GM19035 (cell line): ENCODE measurements at regions not wholly inside any gene's neighbourhood (a gene's known extent, or its start where the extent isn't known, plus 50 kb on each side); places are given as distances from the start of the nearest gene placed in this dataset.
A peak's percentile ranks its signal among the peaks of the same experiment; 100 is the strongest.
"Not testable (repeated sequence)": the region's sequence is repeated elsewhere in the genome, so short reads cannot be mapped to it uniquely, and the experiment has no call there.

Experiments
- ATAC-seq: cut with Tn5 transposase; IDR thresholded peaks from one replicate; pipeline ENCODE4 v1.9.1; 2021; ENCODE audit not compliant: unreplicated experiment

- not testable (repeated sequence) for ATAC-seq
Observed at GRCh38 chr12:13518034-13518433, 321.5 kb downstream of the EMP1 start.

- no peak for ATAC-seq
Observed at GRCh38 chr12:13509740-13510139, 313.2 kb downstream of the EMP1 start.

- ATAC-seq = no peak
Observed at GRCh38 chr12:13505636-13506035, 309.1 kb downstream of the EMP1 start.

- no peak for ATAC-seq
Observed at GRCh38 chr12:13505224-13505623, 308.7 kb downstream of the EMP1 start.

GRCh38 chr12:13504736-13505135 lies 308.2 kb downstream of the EMP1 start:
- no peak for ATAC-seq

GRCh38 chr12:13504074-13504473 lies 307.5 kb downstream of the EMP1 start:
- no peak for ATAC-seq

- no peak for ATAC-seq
Observed at GRCh38 chr12:13503094-13503835, 306.7 kb downstream of the EMP1 start.

GRCh38 chr12:13499008-13499407 lies 302.5 kb downstream of the EMP1 start:
- ATAC-seq = no peak

GRCh38 chr12:13496111-13496510 lies 299.6 kb downstream of the EMP1 start:
- ATAC-seq = no peak

- no peak for ATAC-seq
Observed at GRCh38 chr12:13489246-13489645, 292.7 kb downstream of the EMP1 start.

- ATAC-seq = no peak
Observed at GRCh38 chr12:13487326-13487725, 290.8 kb downstream of the EMP1 start.

GRCh38 chr12:13486794-13487193 lies 290.3 kb downstream of the EMP1 start:
- ATAC-seq = no peak

- ATAC-seq = no peak
Observed at GRCh38 chr12:13478650-13479181, 282.2 kb downstream of the EMP1 start.

GRCh38 chr12:13474381-13474780 lies 277.9 kb downstream of the EMP1 start:
- ATAC-seq = no peak

- ATAC-seq = peak; percentile 99
Observed at GRCh38 chr12:13472690-13473089, 276.2 kb downstream of the EMP1 start.

- no peak for ATAC-seq
Observed at GRCh38 chr12:13471471-13471870, 274.9 kb downstream of the EMP1 start.

- ATAC-seq = no peak
Observed at GRCh38 chr12:13465635-13466034, 269.1 kb downstream of the EMP1 start.

GRCh38 chr12:13463189-13463588 lies 266.7 kb downstream of the EMP1 start:
- ATAC-seq = no peak

GRCh38 chr12:13462450-13462849 lies 265.9 kb downstream of the EMP1 start:
- no peak for ATAC-seq

GRCh38 chr12:13455778-13456144 lies 259.2 kb downstream of the EMP1 start:
- no peak for ATAC-seq

- no peak for ATAC-seq
Observed at GRCh38 chr12:13454991-13455777, 258.7 kb downstream of the EMP1 start.

- ATAC-seq = no peak
Observed at GRCh38 chr12:13452955-13453570, 256.5 kb downstream of the EMP1 start.
